GM20431 (cell line): ENCODE measurements at regions not wholly inside any gene's neighbourhood (a gene's known extent, or its start where the extent isn't known, plus 50 kb on each side); places are given as distances from the start of the nearest gene placed in this dataset.
"Not testable (repeated sequence)": the region's sequence is repeated elsewhere in the genome, so short reads cannot be mapped to it uniquely, and the experiment has no call there.

ENCODE experiments used
- in situ Hi-C: fragments of 300-500 bp; cut with MseI, MboI; formaldehyde crosslinking; loops from one replicate; pipeline ENCODE4 v1.15.0; 2020; ENCODE audit warnings: low sequenced_read_pairs; ENCODE audit not compliant: unreplicated experiment

DNA sequence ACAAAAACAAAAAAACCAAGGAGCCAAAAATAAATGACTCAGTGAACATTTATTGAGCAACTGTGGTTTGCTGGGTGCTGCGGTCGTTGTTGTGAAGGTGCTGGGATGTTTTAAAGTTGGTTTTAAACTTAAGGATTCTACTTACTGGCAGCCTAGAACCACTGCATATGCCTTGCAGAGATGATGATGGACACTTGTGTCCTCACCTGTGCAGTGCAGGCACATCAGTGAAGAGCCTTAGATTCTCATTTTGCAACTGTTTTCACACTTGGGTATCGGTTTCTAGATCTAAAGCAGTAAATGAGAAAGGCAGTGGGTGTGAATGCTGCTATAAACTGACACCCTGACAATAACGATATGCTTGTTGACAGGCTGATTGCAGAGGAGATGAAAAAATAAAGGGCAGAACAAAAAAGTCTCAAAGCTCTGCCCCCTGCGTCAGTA lies 68.8 kb downstream of the UTRN start:
- in situ Hi-C loops, result no loop called here

DNA sequence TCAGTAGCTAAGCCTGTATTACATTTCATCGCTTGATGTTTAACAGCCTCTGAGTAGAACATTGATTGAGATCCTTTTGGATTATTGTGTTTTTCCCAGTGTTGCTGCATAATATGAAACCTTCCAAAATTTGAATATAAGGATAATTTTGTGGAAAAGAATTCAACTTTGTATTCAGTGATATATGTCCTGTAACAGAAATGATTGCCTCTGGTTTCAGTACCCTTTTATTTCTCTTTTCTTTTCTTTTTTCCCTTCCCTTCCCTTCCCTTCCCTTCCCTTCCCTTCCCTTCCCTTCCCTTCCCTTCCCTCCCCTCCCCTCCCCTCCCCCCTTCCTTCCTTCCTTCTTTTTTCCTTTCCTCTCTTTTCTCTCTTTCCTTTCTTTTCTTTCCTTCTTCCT lies 74.6 kb downstream of the UTRN start:
- in situ Hi-C loops, result no loop called here

DNA sequence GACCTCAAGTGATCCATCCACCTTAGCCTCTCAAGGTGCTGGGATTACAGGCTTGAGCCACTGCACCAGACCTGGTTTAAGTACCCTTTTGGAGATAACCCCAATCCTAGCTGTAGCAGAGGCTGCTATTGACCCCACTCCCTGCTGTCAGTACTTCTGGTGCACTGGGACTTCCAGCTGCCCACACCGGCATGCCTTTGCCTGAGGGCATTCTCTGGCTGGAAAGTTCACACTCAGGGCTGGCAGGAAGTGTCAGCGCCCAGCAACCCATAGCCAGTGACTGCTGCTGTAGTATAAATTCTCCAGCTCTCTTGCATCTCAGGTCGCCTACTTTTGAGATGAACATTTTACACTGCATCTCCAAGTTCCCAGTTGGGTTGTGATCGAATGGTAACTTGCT lies 75.3 kb downstream of the UTRN start:
- in situ Hi-C loops, result no loop called here

DNA sequence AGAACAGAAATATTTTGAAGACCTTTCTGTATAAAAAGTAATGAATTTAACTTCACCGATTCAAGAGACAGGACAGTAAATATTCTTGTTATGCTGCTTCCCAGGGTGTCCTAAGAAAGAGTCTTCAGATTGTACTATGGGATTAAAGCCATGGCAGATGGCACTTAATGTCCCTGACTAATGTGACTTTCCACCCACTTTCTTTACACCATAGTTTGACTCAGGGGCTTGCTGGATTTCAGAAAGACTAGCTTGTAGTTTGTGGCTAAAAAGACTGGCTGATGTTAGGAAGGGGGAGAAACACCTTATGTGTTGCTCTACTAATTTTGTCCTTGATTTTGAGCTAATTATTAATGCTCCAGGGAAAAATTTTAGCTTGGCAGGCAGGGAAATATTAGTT lies 75.9 kb downstream of the UTRN start:
- in situ Hi-C loops, result no loop called here

DNA sequence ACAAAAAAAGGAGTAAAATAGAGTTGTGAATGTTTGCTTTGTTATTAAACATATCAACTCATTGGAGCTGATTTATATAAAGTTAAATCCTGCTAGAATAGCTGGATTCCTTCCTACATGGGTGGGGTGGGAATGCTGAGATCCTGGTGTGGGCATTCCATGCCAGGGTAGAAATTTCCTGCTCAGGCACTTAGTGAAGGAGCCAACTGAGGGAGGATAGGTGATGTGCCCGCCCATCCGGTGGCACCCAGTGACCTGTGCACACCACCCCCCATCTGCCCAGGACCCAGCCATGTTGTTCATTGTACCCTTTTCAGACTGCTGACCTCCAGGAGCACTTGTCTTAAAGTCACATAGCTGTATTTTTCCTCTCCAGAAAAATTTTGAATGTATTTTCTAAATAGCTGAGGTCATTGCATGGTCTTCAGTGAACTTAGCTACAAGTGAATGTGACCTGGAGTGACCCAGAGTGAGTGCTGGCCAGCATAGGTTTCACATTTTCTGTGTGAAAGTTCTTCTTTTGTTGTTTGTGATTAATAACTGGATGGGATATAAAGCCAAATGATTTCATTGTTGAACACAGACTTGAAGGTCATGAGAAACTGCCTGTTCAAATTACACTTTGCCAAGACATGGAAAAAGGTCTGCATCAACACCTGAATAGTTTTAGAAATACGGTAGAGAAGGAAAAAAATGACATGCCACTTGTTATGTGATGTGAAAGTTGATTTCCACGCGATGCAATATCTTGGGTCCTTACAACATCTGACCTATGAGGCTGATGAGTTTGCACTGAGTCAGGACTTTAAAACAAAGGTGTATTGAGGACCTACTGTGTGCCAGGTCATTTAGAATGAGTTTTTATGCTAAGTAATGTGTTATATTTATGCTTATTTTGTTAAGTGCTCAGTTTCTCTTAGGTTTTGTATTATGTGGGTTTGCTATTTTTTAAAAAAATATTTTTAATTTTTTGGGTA lies 77.2 kb downstream of the UTRN start:
- in situ Hi-C loops, result no loop called here

DNA sequence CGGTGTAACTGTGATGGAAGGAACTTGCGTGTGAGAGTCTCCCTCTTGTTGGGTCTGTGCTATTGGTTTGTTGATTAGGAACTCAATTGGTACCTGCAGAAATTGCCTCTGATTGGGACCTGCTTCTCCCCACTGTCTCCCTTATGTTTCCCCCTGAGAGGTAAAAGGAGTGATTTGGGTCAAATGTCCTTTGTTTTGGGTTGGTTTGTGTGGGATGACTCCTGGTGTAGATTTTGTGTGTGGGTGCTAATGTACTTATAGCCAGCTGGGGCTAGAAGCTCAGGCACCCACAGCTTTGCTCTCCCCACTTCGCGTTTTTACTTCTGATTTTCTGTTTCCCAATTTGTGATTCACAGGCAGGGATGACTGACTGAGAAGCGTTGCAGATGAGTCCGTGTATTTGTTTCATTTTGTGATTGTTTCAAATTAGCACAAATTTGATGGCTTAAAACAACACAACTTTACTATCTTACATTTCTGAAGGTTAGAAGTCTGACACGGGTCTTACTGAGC lies 79.1 kb downstream of the UTRN start:
- in situ Hi-C loops, result no loop called here

DNA sequence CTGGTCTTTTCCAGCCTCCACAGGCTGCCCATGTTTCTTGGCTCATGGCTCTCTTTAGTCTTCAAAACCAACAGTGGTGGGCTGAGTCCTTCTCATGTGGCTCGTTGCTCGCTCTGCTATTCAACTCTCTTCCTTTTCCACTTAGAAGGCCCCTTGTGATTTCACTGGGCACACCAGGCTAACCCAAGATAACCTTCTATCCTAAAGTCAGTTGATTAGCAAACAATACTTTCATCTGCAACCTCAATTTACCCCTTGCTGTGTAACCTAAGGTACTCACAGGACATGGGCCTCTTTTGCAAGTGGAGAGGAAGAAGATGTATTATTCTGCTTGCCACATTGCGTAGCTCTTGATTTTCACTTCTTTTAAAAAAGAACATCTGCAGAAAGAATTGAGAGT lies 79.6 kb downstream of the UTRN start:
- in situ Hi-C loops, result no loop called here

DNA sequence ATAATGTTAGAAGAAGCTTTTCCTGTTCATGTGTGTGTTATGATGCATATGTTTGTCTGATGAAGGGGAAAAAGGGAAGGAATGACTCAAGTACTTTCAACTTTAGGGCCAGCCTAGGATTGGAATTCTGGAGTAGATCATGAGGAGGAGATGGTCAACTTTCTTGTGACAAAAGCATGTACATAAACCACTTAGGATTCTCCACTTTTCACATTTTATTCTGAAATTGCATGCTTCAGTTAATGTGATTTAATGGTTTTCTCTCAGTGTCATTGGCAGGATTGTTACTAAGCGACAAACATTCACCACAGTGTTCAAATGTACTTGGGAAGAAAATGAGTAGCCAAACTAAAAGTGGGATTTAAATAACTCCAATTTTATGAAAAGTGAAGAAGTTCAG lies 80.1 kb downstream of the UTRN start:
- in situ Hi-C loops, result no loop called here

DNA sequence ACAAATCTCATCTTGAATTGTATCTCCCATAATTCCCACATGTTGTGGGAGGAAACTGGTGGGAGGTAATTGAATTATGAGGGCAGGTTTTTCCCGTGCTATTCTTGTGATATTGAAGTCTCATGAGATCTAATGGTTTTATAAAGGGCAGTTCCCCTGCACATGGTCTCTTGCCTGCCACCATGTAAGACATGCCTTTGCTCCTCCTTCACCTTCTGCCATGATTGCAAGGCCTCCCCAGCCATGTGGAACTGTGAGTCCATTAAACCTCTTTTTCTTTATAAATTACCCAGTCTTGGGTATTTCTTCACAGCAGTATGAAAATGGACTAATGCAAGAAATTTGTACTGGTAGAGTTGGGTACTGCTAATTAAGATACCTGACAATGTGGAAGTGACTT lies 84.6 kb downstream of the UTRN start:
- in situ Hi-C loops, result not testable (repeated sequence)

DNA sequence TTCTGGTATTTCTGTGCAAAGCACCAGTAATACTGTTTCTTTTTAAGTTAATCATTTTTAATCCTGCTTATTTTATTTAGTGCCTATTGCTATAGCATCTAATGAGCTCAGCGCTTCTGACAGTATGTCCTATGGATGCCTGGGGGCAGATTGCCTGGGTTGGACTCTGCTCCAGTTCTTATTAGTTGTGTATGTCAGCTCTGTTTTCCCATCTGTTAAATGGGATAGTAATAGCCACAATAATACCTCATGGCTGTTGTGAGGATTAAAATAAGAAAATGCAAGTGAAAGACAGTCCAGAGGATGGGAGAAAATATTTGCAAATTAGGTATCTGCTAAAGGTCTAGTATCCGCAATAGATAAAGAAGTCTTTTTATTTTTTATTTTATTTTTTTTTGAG lies 87.0 kb downstream of the UTRN start:
- in situ Hi-C loops, result no loop called here

DNA sequence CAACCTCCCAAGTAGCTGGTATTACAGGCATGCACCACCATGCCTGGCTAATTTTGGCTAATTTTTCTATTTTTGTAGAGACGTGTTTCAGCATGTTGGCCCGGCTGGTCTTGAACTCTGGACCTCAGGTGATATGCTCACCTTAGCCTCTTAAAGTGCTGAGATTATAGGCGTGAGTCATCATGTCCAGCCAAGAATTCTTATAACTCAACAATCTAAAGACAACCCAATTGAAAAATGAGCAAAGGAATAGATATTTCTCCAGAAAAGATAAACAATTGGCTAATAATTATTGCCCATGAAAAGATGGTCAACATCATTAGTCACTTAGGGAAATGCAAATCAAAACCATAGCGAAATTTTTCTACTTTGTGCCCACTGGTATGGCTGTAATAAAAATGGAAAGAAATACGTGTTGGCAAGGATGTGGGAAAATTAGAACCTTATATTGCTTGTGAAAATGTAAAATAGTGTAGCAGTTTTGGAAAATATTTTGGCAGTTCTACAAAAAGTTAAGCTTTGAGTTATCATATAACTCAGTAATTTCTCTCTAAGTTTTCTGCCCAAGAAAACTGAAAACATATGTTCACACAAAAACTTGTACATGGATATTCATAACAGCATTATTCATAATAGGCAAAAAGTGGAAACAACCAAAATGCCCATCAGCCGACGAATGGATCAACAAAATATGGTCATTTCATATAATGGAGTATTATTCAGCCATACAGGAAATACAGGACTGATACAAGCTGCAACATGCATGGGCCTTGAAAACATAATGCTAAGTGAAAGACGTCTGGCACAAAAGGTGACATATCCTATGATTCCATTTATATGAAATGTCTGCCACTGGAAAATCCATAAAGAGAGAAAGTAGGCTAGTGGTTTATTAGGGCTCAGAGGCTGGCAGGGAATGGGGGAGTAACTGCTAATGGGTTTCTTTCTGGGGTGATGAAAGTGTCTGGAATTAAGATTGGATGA lies 87.8 kb downstream of the UTRN start:
- in situ Hi-C loops, result no loop called here

DNA sequence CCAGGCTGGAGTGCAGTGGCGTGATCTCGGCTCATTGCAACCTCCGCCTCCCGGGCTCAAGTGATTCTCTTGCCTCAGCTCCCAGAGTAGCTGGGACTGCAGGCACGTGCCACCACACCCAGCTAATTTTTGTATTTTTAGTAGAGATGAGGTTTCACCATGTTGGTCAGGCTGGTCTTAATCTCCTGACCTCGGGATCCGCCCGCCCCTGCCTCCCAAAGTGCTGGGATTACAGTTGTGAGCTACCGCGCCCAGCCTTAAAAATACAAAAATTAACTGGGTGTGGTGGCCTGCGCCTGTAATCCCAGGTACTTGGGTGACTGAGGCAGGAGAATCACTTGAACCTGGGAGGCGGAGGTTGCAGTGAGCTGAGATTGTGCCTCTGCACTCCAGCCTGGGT lies 89.4 kb downstream of the UTRN start:
- in situ Hi-C loops, result not testable (repeated sequence)

DNA sequence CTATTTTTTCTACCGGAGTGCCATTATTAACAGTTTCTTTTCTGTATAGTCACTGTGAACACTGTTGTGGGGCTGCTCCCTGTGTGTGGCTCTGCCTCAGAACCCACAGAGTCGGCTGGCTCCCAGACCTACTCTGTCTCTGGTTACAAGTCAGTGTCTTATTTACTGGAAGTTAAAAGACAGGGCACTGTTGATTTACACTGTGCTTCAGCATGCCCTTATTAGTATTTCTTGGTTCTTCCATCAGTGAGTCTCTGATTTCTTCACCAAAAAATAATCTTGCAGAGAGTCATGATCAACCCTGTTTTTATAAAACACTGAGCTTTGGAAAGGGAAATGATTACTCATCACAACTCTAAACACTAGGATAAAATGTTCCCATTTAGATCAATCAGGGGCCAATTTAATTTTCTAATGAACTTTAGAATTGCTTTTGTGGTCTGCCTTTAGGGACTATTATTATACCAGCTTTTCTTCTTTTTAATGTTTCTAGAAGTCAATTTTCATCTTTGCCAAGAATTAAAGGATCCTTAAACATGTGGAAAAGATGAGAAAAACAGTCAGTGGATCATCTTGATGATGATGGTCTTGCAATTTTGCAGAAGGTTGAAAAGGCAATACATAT lies 92.6 kb downstream of the UTRN start:
- in situ Hi-C loops, result no loop called here

DNA sequence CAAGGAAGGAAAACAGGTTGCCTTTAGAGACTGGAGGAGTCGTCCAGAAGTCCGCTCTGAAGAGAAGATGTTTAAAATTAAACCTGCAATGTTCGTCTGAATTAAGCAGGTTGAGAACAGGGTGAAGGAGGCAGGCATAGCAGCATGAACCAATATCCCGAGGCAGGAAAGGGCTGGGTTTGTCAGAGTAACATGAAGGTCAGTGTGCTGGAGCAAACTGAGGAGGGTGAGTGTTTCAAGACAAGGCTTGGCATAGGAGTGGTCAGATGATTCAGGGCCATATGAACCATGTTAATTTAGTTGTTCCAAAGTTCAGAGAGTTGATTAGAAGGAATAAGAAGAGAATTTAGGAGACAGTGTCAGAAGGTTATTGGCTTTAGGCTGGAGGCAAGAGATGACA lies 93.3 kb downstream of the UTRN start:
- in situ Hi-C loops, result no loop called here

DNA sequence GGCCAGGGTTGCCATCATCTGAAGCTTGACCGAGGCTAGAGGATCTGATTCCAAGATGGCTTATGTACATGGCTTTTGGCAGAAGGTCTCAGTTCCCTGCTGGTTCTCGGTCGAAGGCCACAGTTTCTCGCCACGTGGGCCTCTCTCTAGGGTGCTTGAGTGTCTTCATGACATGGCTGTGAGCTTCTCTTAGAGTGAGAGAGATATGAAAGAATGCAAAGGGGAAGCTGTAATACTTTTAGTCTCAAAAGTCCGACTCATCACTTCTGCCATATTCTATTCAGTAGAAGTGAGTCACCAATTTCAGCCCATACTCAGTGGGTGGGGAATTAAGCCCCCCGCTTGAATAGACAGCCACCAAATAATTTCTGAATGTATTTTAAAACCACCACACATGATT lies 94.2 kb downstream of the UTRN start:
- in situ Hi-C loops, result no loop called here

DNA sequence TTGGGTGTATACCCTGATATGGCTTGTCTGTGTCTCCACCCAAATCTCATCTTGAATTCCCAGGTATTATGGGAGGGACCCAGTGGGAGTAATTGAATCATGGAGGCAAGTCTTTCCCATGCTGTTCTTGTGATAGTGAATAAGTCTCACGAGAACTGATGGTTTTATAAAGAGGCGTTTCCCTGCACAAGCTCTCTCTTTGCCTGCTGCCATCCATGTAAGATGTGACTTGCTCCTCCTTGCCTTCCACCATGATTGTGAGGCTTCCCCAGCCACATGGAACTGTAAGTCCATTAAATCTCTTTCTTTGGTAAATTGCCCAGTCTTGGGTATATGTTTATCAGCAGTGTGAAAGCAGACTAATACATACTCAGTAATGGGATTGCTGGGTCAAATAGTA lies 96.4 kb downstream of the UTRN start:
- in situ Hi-C loops, result not testable (repeated sequence)

DNA sequence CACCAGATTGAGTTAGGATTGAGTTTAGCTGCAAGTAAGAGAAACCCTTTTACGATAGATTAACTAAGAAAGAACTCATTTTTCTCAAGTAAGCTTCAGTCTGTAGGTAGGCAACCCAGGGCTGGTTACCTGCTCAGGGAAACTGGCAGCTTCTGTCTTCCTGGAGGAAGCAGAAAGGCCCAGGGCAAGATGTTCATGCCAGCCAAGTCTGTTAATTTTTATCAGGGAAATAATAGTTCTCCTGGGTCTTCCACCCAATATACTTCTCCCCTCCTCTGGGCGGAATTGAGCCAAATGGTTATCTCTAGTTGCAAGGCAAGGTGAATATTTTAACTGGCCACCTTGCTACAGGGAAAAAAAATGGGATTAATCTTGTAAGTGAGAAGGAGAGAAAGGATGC lies 98.2 kb downstream of the UTRN start:
- in situ Hi-C loops, result no loop called here

DNA sequence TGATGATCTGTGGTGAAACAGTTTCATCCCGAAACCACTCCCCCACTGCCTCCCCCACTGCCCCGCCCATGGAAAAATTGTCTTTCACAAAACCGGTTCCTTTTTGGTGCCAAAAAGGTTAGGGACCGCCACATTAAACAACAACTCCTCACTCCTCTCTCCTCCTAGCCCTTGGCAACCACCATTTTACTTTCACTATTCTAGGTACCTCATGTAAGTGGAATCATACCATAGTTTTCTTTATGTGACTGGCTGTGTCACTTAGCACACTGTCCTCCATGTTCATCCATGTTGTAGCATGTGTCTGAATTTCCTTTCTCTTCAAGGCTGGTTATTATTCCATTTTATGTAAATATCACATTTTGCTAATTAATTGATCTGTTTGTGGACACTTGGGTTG lies 99.3 kb downstream of the UTRN start:
- in situ Hi-C loops, result no loop called here

DNA sequence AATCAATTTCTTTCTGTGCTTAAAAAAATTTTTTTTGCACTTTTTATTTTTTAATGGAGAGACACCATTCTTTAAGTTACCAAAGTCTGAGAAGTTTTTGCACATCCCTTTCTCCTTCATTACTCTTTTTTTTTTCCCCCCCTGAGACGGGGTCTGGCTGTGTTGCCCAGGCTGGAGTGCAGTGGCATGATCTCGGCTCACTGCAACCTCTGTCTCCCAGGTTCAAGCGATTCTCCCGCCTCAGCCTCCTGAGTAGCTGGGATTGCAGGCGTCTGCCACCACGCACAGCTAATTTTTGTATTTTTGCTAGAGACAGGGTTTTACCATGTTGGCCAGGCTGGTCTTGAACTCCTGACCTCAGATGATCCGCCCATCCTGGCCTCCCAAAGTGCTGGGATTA lies 104.3 kb downstream of the UTRN start:
- in situ Hi-C loops, result not testable (repeated sequence)

DNA sequence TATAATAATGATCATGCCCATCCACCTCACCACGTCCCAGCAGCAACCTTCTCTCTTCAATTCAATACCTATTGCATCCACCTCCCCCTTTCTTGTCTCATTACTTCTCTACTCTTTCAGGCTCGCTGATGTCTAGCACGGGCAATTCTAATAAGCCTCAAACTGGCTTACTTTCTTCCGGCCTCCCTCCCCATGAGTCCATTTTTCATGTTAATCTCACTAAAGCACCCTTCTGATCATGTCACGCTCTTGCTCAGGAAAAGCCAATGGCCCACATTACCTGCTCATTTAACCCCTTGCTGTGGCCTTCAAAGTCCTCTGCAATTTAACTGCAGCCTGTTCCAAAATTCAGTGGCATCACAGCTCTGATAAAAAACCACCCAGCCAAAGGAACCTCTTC lies 105.1 kb downstream of the UTRN start:
- in situ Hi-C loops, result no loop called here
